ENCODE measurements at regions not wholly inside any gene's neighbourhood (a gene's known extent, or its start where the extent isn't known, plus 50 kb on each side); places are given as distances from the start of the nearest gene placed in this dataset.
"Not testable (repeated sequence)": the region's sequence is repeated elsewhere in the genome, so short reads cannot be mapped to it uniquely, and the experiment has no call there.

DNA sequence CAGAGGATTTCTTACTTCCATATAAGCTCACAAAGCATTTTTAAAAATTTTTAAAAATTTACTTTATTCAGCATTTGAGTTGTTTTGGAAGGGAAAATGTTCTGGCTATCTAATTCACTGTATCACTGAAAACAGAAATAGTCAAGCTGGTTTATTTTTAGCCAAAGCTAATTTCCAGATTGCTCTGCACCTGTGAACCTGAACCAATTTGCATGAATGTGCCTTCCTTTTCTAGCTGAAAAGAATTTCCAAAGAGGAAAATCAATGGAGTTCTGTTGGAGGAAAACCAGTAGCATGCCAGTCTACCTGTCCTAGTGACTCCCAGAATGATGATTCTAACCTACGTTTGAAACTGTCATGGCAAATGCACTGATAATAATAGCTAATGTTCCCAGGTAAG lies 134.2 kb upstream of the LIPC start:
- DNase-seq, result no peak
- no peak for ATAC-seq

DNA sequence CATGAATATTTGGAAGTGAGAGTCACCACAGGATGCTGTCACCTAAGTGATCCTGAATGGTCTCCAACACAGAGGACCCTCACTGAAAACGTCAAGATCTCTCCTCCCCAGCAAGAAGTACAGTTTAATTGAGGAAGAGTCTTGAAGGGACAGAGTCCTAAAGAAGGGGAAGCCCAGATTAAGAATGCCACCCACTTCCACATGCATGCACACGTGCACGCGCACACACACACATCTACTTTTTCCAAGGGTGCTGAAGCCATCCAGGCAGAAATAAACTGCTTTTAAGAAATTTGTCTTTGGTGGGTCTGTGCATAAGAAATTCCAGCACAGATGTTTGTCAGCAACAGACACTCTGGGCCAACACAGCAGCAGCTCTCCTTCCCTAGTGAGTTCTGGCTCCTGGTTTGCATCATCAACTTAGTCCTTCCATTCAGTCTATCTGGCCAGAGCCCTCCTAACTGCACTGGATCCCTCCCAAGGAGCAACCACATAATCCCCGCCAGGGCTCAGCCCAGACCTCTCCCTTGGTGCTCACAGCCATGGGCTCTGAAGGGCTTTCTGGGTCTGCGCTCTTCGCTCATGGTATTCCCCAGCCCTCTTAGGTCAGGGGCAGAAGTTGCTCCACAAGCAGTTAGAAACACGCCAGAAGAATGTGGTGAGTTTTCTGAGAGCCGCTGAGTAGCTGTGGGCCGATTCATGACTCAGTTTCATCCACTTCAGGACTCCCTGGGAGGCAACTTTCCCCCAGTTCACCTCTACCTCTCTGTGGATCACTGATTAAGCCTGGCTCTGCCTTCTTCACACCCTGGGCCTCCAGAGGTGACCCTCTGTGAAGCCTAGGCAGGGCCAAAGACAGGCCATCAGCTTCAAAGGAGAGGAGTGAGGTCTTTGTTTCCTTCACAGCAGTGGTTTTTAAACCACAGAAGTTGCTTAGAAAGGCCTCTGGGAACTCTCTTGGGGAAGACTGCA lies 132.6 kb upstream of the LIPC start:
- no peak for DNase-seq
- no peak for ATAC-seq

DNA sequence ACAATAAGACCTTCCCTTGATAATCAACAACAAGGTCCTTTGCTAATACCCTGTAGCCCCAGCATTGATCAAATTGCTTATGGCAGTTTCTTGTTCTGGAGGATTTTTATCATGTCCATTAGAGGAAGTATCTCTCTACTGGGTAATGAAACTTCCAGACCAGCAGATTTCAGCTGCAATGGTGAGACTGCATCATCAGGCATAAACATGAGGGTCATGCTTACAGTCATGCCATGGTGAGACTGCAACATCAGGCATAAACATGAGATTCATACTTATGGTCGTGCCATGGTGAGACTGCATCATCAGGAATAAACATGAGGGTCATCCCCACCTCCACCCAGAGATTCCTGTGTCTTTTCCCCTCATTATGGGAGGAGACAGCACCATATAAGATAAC lies 129.0 kb upstream of the LIPC start:
- DNase-seq, result no peak

DNA sequence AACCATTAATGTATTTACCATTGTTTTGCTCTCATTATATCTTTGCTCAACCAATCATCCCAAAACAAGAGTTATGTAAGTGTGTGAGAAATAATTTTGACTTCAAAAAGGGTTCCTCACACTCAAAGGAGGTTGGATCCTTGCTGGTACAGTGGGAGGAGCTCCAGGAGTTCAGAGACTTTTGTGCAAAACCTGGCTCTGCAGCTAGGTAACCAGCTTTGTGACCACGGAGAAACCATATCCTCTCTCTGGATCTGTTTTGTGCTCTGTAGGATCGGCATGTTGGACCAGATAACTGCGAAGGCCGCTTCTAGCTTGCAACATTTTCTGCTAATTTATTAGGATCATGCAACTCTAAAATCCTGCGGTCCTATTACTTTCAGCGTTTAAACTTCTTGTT lies 128.6 kb upstream of the LIPC start:
- DNase-seq (no peak), ATAC-seq (no peak)

More for the DNA sequence above, 129.0 kb upstream of the LIPC start:
- no peak for ATAC-seq

DNA sequence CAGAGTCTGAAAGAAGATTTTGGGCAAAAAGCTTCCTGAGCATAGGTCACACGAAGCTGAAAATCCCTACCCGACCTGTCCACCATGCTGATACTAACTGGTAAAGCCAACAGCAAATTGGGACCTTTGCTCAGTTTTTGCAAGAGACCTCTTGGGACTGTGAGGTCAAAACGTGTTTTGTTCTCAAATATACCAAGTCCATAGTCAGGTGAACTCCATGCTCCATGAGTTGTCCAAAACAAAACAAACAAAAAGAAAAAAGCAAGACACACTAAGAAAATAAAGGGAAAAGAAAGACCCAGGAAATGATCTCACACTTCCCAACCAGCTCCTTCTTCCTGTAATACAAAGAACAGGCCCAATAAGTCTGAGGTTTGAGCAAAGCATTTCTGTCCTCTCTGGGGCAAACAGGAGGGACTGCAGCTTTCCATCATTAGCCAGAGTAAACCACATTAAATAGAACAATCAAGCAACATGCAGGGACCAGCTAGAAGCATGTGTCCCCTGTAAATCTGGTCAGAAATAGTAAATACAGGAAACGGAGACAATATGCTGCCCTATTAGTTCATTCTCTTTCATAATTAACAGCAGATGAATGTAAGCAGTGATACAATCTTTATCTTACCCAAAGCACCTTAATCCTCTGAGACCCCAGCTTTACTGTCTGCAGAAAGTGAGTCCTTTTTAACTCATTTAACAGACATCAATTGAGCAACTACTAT lies 125.0 kb upstream of the LIPC start:
- ATAC-seq, result no peak
- no peak for DNase-seq

DNA sequence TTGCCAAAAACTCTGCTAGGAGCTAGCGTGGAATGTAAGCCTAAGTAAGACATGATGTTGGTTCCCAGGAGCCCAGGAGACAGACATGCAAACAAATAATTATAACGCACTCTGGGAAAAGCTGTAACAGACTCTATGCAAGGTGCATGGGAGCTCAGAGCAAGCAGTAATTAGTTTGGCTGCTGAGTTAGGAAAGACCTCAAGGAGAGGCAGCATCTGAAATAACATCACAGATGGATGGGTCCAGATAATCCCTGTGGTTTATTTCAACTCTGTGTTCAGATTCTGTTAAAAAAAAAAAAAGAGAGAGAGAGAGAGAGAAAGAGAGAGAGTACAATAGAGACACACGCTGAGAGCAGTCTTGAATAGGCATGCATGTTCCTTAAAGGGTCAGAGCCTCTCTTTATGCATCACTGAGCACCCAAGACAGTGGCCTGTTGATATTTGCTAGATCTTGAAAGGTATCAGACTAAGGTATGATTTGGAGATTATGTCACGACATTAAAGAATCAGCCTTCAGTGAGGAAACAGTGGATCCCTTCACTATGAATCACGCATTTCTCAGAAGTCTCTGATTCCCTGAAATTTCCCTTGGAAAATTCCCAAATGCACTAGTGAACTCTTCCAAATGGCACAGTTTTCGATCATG lies 124.4 kb upstream of the LIPC start:
- DNase-seq, result no peak
- ATAC-seq, result no peak

DNA sequence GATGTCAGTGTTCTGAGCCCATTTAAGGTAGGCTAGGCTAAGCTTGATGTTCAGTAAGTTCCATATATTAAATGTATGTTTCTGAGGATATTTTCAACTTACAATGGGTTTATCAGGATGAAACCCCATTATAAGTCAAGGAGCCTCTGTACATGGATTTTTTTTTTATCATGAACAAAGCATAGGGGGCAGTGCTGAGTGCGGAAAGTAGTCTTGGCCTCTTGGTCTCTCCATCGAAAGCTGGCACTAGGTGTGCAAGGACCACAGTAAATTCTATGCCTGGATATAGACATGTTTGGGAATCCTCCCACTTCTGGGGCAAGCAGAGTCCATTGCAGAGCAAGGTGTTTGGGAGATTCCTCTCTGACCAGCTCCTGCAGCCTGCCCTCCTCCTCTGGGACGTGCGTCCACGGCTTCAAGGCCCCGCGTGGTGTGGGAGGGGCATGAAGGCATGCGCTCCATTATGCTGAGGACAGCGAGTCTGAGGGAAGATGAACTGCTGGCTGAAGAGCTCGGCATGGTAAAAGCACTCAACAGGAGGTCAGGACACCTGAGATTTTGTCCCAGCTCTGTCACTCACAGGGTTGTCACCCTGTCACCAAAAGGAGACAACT lies 122.9 kb upstream of the LIPC start:
- ATAC-seq (no peak), DNase-seq (no peak)

DNA sequence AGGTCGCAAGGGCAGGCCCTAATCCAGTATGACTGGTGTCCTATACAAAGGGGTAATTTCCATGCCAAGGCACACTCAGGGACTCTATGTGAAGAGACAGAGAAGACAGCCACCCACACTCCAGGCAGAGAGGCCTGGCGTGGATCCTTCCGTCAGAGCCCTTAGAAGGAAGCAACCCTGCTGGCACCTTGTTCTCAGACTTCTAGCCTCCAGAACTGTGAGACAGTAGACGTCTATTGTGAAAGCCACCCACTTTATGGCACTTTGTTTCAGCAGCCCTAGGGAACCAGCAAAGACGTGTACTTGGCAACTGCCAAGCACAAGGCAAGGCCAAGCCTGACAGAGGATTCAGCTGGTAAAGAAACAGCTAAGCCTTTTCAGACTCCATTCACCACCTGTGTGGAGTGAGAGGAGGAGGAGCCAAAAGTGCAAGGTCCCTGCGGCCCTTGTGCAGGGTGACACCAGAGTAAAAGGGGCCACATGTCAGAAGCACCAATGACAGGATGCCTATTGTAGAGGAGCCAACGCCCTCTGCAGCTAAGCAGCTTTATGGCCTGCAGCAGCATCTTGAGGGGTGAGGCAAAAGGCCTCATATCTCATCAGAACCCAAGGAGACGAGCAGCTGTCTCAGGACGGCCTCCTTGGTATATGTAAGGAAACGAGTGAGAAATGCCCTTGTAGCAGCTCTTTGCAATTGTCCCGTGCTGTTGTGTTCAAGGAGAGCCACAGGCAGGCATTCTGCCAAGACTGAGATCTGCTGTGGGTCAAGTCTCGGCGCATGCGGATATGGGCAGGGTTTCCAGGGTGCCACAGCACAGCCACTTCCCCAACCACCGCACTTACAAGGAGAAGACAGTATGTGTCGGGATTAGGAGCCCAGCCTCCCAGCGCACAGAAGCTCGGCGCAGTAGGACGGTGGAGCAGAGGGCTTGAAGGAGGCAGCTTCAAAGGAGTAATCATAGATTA lies 121.5 kb upstream of the LIPC start:
- DNase-seq, result no peak
- ATAC-seq, result no peak

DNA sequence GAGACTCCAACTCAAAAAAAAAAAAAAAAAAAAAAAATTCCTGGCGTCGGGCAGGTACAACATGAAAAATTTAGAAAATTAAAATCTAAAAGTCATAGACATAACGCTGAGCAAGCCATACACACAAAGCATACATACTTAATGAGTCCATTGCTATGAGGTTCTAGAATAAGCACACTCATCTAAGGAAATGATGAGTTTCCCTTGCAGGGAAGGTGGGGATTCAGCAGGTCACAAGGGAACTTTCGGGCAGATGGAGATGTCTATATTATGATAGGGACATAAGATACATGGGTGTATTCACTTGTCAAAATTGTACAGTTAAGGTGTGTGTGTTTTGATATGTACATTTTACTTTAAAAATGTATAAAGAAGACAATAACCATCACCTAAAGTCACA lies 120.2 kb upstream of the LIPC start:
- ATAC-seq, result no peak
- no peak for DNase-seq

DNA sequence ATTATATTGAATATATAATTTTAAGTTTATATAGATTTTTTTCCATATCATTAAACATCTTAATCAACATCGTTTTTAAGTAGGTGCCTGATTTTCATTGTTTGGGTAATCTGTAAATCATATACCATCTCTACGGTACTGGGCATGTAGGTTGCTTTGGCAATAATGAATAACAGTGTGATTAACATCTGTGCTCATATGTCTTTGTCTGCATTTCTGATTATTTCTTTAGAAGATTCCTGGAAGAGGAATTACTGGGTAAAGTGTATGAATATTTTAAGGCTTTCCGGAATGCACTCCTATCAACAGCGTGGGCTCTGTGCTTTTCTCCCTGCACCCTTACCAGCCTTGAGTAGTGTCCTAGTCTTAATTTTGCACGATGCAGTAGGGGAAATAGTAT lies 119.8 kb upstream of the LIPC start:
- DNase-seq (no peak), ATAC-seq (no peak)

DNA sequence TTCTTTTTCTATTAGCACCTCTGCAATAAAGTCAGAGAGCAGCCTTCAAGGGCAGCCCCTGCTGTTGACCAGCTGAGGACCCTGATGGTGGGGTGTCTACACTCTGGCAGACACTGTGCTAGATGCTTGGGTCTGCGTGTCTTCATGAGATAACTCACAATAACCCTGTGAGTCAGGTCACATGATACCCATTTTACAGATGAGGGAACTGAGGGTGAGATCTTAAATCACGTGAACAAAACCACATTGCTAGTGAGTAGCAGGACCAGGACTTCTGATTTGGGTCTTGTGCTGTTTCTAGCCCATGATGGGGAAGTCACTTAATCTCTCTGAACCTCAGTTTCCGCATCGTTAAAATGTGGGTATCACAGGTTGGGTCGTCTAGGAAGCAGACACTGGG lies 118.5 kb upstream of the LIPC start:
- ATAC-seq, result no peak
- no peak for DNase-seq

DNA sequence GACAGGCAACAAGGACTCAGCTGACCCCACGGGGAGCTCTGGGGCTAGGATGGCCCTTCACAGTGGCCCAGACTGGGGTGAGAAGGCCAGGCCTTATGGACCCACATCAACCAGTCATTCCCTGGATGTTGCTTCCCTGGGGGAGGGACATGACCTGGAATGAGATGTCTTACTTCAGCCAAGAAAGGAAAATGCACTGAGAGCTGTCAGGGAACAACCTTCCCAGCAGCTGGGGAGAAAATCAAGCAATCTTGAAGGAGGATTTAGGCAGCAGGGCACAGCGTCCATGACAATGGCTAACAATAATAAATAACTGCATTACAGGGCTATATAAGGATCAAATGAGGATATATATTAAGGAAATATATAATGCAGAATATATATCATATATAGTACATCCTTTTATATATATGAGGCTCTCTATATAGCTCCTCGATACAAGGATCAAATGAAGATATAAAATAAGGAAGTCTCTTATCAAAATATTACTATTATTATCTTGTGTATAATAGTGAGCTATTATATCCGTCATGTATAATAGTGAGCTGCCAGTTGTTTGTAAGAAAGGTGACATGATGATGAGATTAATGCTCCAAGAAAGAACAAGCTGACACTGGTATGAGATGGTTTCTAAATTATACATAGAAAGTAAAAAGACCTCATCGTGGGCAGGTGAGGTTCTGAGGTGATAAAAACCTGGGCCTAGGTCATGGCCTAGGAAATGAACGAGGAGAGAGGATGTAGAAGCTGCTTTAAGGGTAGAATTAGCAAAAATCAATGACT lies 117.8 kb upstream of the LIPC start:
- ATAC-seq (no peak), DNase-seq (no peak)

DNA sequence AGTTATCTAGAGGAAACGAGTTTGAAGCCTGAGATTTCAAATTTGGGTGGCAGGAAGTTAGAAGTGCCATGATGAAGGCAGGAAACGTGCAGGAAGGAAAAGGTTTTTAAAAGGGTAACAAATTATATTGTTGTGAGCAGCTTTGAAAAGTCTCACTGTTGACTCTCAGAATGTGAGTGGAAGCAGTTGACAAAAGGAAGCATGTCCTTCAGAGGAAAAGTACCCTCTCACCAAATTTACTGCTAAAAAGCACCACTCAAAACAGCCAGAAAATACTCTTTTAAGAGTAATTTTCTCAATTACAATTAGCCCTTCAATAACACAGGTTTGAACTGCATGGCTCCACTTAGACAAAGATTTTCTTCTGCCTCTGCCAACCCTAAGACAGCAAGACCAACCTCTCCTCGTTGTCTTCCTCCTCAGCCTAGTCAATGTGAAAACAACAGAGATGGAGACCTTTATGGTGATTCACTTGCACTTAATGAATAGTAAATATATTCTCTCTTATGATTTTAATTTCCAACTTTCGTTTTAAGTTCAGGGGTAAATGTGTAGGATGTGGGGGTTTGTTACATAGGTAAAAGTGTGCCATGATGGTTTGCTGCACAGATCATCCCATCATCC lies 117.1 kb upstream of the LIPC start:
- no peak for DNase-seq
- ATAC-seq, result peak; percentile 79

DNA sequence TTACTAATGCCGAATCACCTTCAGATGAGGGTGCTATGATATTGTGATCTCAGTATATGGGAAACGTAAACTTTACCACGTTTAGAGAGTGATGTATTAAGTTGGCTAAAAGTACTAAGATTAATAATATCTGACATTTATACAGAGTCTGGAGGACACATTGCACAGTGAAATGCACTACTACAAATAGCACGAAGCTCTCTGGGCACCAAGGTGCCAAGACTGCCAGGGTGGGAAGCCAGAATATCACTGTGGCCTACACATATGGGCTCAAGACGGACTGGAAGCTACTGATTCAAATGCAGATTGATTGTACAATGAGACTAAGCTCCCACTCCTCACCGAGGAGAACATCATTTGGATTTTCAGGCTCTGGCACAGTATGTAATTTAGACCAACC lies 113.3 kb upstream of the LIPC start:
- DNase-seq, result no peak
- ATAC-seq, result no peak

DNA sequence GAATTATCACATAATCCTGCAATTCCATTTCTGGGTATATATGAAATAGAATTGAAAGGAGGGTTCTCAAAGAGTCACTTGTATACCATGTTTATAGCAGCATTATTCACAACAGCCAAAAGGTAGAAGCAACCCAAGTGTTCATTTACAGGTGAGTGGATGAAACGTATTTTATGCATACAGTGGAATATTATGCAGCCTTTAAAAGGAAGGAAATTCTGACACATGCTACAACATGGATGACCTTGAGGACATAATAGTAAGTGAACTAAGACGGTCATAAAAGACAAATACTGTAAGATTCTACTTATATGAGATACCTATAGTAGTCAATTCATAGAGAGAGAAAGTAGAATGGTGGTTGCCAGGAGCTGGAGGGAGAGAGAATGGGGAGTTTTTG lies 110.8 kb upstream of the LIPC start:
- no peak for DNase-seq

DNA sequence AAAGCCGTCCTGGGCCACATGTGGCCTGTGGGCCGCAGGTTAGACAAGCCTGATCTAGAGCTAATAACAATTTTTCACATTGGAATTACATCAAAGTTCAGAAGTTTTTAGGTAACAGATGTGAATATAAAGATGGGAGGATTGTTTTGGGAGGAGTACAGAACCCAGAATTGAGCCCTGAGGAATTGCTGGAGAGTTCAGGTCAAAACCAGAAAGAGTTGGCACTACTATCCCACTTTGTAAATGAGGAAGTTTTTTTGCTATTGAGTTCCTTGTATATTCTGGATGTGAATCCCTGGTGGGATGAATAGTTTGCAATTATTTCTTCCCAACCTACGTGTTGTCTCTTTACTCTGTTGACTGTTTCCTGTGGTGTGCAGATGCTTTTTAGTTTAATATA lies 109.5 kb upstream of the LIPC start:
- no peak for ATAC-seq
- no peak for DNase-seq

More for the DNA sequence above, 110.8 kb upstream of the LIPC start:
- ATAC-seq, result no peak

DNA sequence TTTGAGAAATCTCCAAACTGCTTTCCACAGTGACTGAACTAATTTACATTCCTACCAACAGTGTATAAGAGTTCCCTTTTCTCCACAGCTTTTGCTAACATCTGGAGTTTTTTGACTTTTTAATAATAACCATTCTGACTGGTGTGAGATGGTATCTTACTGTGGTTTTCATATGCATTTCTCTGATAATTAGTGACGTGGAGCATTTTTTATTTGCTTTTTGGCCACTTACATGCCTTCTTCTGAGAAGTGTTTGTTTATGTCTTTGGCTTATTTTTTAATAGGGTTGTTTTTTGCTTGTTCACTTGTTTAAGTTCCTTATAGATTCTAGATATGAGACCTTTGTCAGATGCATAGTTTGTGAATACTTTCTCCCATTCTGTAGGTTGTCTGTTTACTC lies 108.5 kb upstream of the LIPC start:
- DNase-seq, ATAC-seq: not testable (repeated sequence)

DNA sequence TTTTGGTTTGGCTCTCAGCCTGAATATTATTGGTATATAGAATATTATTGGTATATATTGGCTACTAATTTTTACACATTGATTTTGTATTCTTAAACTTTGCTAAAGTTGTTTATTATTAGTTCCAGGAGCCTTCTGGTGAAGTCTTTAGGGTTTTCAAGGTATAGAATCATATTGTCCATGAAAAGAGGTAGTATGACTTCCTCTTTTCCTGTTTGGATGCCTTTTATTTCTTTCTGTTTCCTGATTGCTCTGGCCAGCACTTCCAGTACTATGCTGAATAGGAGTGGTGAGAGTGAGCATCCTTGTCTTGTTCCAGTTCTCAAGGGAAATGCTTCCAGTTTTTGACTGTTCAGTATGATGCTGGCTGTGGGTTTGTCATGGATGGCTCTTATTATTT lies 107.3 kb upstream of the LIPC start:
- no peak for ATAC-seq
- no peak for DNase-seq

DNA sequence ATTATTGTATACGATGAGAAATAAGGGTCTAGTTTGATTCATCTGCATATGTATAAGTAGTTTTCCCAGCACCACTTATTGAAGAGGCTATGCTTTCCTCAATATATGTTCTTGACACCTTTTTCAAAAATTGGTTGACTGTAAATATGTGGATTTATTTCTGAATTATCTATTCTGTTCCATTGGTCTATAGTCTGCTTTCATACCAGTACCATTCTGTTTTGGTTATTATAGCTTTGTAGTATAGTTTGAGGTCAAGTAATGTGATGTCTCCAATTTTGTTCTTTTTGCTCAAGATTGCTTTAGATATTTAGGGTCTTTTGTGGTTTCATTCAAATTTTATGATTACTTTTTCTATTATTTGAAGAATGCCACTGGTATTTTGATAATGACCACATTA lies 103.8 kb upstream of the LIPC start:
- DNase-seq (no peak), ATAC-seq (no peak)

DNA sequence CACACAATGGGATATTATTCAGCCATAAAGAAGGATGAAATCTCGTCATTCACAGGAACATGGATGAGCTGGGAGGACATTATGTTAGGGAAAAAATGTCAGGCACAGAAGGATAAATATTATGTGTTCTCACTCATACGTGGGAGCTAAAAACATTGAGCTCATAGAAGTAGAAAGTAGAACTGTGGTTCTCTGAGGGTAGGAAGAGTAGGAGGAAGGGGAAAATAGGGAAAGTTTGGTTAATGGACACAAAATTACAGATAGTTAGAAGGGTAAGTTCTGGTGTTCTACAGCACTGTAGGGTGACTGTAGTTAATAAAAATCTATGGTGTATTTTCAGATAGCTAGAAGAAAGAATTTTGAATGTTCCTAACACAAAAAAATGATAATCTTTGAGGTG lies 102.6 kb upstream of the LIPC start:
- no peak for DNase-seq
- no peak for ATAC-seq

All from stimulated activated naive CD8-positive, alpha-beta T cell treated with anti-CD3 and anti-CD28 coated beads, Interleukin-15, Interleukin-2, amounts not matched to agents 100 U/mL and 50 U/mL, for 24 hours (primary cell).